Transverse colon (tissue), 4 donors: ENCODE measurements at regions not wholly inside any gene's neighbourhood (a gene's known extent, or its start where the extent isn't known, plus 50 kb on each side); places are given as distances from the start of the nearest gene placed in this dataset.
"Not testable (repeated sequence)": the region's sequence is repeated elsewhere in the genome, so short reads cannot be mapped to it uniquely, and the experiment has no call there.

Source experiments
- DNase-seq: peaks from one replicate; pipeline ENCODE4 v3.0.0-alpha.2; 2019
- H3K27ac ChIP-seq, 4 donors: fragments of 200-600 bp; sonication (generic); 2 replicates each; pipeline ENCODE4 v1.5.1; 2016 to 2018; ENCODE audit warnings: inconsistent platforms in 4 of 4
- H3K27me3 ChIP-seq: fragments of 200-600 bp; sonication (generic); 2 replicates; pipeline ENCODE4 v1.5.1; 2017; ENCODE audit warnings: inconsistent platforms
- H3K36me3 ChIP-seq, 4 donors: fragments of 200-600 bp; sonication (generic); 2 replicates each; pipeline ENCODE4 v1.5.1; 2017 to 2019; ENCODE audit warnings: inconsistent platforms in 4 of 4
- H3K4me1 ChIP-seq, 4 donors: fragments of 200-600 bp; sonication (generic); 2 replicates each; pipeline ENCODE4 v1.5.1; 2017 to 2020; ENCODE audit warnings: inconsistent platforms in 4 of 4
- H3K4me3 ChIP-seq, 4 donors: fragments of 200-600 bp; sonication (generic); 1 replicate in 1 of 4; 2 replicates in 3 of 4; pipeline versions ENCODE4 v1.5.1 to v1.6.1; 2017 to 2019; ENCODE audit warnings: inconsistent platforms in 4 of 4
- H3K9me3 ChIP-seq, 2 donors: fragments of 200-600 bp; sonication (generic); 2 replicates each; pipeline ENCODE4 v1.5.1; 2017 to 2019; ENCODE audit warnings: inconsistent platforms in 2 of 2
- EP300 ChIP-seq: sonication (generic); formaldehyde crosslinking; IDR thresholded peaks from one replicate; pipeline ENCODE4 v1.6.1; 2017; ENCODE audit warnings: antibody characterized with exemption, low read depth
- POLR2A ChIP-seq: fragments of 450-650 bp; IDR thresholded peaks from one replicate; pipeline ENCODE4 v1.6.1; 2016; ENCODE audit warnings: antibody characterized with exemption, mild to moderate bottlenecking, moderate library complexity
- POLR2AphosphoS5 ChIP-seq, 3 donors: sonication (generic); formaldehyde crosslinking; IDR thresholded peaks; one replicate each; pipeline ENCODE4 v1.6.1; 2016; ENCODE audit warnings: antibody characterized with exemption in 3 of 3
- WGBS, 2 donors: methylation state at CpG; one replicate each; pipeline ENCODE4 v1.1.5; 2018; ENCODE audit warnings: low coverage in 1 of 2; 5-methylcytosine and 5-hydroxymethylcytosine counted together
- in situ Hi-C, 4 donors: fragments of 200-750 bp; cut with MboI; loops; one replicate each; pipeline versions ENCODE4 v1.15.0 to v1.15.1; 2017; ENCODE audit warnings: low sequenced_read_pairs in 3 of 4, low pct_ligation_motif_present in 1 of 4, low pct_unique_long_range_greater_than_20kb in 1 of 4
- intact Hi-C: fragments of 100-400 bp; cut with DNase I; formaldehyde crosslinking; loops from one replicate; pipeline ENCODE4 v1.15.1; 2023; ENCODE audit warnings: low total_unique reads
- TF ChIP-seq, protein P1 (sequence below), 5 experiments: fragments of 200-600 bp in 3 of 5; fragments of 450-650 bp in 2 of 5; sonication (generic) in 3 of 5; IDR thresholded peaks; 1 replicate in 2 of 5; 2 replicates in 3 of 5; pipeline ENCODE4 v1.5.1; 2016 to 2017; ENCODE audit warnings: antibody characterized with exemption in 5 of 5, inconsistent platforms in 3 of 5, mild to moderate bottlenecking in 2 of 5, moderate library complexity in 1 of 5

- intact Hi-C loops: no loop called here
- Histone ChIP-seq H3K27ac (no peak overlapping the region), H3K27me3 (no peaks in the 10 kb centered on the region), H3K4me3 (no peak overlapping the region), H3K4me1 (no peaks in the 10 kb centered on the region), H3K9me3 (no peaks in the 10 kb centered on the region), H3K36me3 (no peaks in the 10 kb centered on the region)
- in situ Hi-C loops: no loop called here
- 81 to 83% methylated on average over 3 to 6 of the region's 6 CpGs for WGBS, 2 donors
- TF ChIP-seq, protein P1, sequence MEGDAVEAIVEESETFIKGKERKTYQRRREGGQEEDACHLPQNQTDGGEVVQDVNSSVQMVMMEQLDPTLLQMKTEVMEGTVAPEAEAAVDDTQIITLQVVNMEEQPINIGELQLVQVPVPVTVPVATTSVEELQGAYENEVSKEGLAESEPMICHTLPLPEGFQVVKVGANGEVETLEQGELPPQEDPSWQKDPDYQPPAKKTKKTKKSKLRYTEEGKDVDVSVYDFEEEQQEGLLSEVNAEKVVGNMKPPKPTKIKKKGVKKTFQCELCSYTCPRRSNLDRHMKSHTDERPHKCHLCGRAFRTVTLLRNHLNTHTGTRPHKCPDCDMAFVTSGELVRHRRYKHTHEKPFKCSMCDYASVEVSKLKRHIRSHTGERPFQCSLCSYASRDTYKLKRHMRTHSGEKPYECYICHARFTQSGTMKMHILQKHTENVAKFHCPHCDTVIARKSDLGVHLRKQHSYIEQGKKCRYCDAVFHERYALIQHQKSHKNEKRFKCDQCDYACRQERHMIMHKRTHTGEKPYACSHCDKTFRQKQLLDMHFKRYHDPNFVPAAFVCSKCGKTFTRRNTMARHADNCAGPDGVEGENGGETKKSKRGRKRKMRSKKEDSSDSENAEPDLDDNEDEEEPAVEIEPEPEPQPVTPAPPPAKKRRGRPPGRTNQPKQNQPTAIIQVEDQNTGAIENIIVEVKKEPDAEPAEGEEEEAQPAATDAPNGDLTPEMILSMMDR (IDR thresholded peaks at IDR 0.05): no peak
- no peak for TF ChIP-seq EP300
- no peak for TF ChIP-seq POLR2A
- no peak for TF ChIP-seq POLR2AphosphoS5 (IDR thresholded peaks at IDR 0.05)
- DNase-seq: no peak
Measured at GRCh38 chr7:13800694-13801448, 188.6 kb downstream of the ETV1 start.

- Histone ChIP-seq H3K36me3 (no peaks in the 10 kb centered on the region), H3K4me3 (no peak overlapping the region), H3K27ac (no peak overlapping the region), H3K27me3 (no peaks in the 10 kb centered on the region), H3K4me1 (no peaks in the 10 kb centered on the region), H3K9me3 (no peaks in the 10 kb centered on the region)
- 67 to 88% methylated on average over 1 of the region's 1 CpG for WGBS, 2 donors
- in situ Hi-C loops: no loop called here
- TF ChIP-seq POLR2A (no peak), EP300 (no peak), POLR2AphosphoS5 (IDR thresholded peaks at IDR 0.05) (no peak)
- TF ChIP-seq, protein P1 (IDR thresholded peaks at IDR 0.05): no peak
- DNase-seq: no peak
- intact Hi-C loops: no loop called here
Measured at GRCh38 chr7:13801669-13802068, 187.8 kb downstream of the ETV1 start.

GRCh38 chr7:13802651-13803050, 186.8 kb downstream of the ETV1 start:
- Histone ChIP-seq H3K27ac (no peak overlapping the region), H3K9me3 (no peaks in the 10 kb centered on the region), H3K4me1 (no peaks in the 10 kb centered on the region), H3K27me3 (no peaks in the 10 kb centered on the region), H3K36me3 (no peaks in the 10 kb centered on the region), H3K4me3 (no peak overlapping the region)
- TF ChIP-seq POLR2AphosphoS5 (IDR thresholded peaks at IDR 0.05): no peak
- no peak for TF ChIP-seq POLR2A
- TF ChIP-seq, protein P1 (IDR thresholded peaks at IDR 0.05): no peak
- intact Hi-C loops: no loop called here
- in situ Hi-C loops: no loop called here
- 88% methylated on average over 1 of the region's 1 CpG; no CpG with 5 or more reads in 1 of the 2 donors for WGBS, 2 donors
- no peak for DNase-seq

DNA sequence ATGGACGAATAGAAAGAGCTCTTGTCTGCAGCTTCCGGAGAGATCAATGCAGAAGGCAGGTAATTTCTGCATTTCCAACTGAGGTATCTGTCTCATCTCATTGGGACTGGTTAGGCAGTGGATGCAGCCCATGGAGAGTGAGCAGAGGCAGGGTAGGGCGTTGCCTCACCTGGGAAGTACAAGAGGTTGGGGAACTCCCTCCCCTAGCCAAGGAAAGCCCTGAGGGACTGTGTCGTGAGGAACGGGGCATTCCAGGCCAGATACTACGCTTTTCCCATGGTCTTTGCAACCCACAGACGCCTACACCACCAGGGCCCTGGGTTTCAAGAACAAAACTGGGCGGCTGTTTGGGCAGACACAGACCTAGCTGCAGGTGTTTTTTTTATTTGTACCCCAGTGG, 186.3 kb downstream of the ETV1 start:
- no peak for TF ChIP-seq POLR2A
- TF ChIP-seq, protein P1 (IDR thresholded peaks at IDR 0.05): no peak
- TF ChIP-seq EP300: no peak
- TF ChIP-seq POLR2AphosphoS5 (IDR thresholded peaks at IDR 0.05): no peak
- H3K27me3 ChIP-seq: no peaks in the 10 kb centered on the region
- H3K9me3 ChIP-seq: no peaks in the 10 kb centered on the region
- H3K4me3 ChIP-seq: no peak overlapping the region
- in situ Hi-C loops: no loop called here
- 93% methylated on average over 8 of the region's 8 CpGs; no CpG with 5 or more reads in 1 of the 2 donors for WGBS, 2 donors
- no peaks in the 10 kb centered on the region for H3K36me3 ChIP-seq
- no peak overlapping the region for H3K27ac ChIP-seq
- H3K4me1 ChIP-seq: no peaks in the 10 kb centered on the region
- intact Hi-C loops: no loop called here
- DNase-seq: no peak

DNA sequence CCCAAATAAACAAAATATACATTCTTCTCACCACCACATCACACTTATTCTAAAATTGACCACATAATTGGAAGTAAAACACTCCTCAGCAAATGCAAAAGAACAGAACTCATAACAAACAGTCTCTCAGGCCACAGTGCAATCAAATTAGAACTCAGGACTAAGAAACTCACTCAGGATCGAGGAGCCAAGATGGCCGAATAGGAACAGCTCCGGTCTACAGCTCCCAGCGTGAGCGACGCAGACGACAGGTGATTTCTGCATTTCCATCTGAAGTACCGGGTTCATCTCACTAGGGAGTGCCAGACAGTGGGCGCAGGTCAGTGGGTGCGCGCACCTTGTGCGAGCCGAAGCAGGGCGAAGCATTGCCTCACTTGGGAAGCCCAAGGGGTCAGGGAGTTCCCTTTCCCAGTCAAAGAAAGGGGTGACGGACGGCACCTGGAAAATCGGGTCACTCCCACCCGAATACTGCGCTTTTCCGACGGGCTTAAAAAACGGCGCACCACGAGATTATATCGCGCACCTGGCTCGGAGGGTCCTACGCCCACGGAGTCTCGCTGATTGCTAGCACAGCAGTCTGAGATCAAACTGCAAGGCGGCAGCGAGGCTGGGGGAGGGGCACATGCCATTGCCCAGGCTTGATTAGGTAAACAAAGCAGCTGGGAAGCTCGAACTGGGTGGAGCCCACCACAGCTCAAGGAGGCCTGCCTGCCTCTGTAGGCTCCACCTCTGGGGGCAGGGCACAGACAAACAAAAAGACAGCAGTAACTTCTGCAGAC, 183.2 kb downstream of the ETV1 start:
- 84 to 100% methylated on average over 3 to 33 of the region's 33 CpGs for WGBS, 2 donors
- H3K36me3 ChIP-seq, H3K9me3 ChIP-seq, intact Hi-C loops, H3K4me3 ChIP-seq, H3K27ac ChIP-seq, H3K27me3 ChIP-seq, in situ Hi-C loops, DNase-seq, H3K4me1 ChIP-seq: not testable (repeated sequence)

DNA sequence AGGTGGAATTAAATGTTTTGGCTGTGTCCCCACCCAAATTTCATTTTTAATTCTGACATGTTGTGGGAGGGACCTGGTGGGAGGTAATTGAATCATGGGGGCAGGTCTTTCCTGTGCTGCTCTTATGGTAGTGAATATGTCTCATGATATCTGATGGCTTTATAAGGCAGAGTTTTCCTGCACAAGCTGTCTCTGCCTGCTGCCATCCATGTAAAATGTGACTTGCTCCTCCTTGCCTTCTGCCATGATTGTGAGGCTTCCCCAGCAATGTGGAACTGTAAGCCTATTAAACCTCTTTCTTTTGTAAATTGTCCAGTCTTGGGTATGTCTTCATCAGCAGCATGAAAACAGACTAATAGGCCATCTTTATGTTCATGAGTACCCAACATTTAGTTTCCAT, 172.2 kb downstream of the ETV1 start:
- DNase-seq, H3K4me1 ChIP-seq, H3K27me3 ChIP-seq, H3K4me3 ChIP-seq, H3K36me3 ChIP-seq, intact Hi-C loops, H3K9me3 ChIP-seq, H3K27ac ChIP-seq, in situ Hi-C loops: not testable (repeated sequence)
